ENCODE measurements at regions not wholly inside any gene's neighbourhood (a gene's known extent, or its start where the extent isn't known, plus 50 kb on each side); places are given as distances from the start of the nearest gene placed in this dataset.
"Not testable (repeated sequence)": the region's sequence is repeated elsewhere in the genome, so short reads cannot be mapped to it uniquely, and the experiment has no call there.

DNA sequence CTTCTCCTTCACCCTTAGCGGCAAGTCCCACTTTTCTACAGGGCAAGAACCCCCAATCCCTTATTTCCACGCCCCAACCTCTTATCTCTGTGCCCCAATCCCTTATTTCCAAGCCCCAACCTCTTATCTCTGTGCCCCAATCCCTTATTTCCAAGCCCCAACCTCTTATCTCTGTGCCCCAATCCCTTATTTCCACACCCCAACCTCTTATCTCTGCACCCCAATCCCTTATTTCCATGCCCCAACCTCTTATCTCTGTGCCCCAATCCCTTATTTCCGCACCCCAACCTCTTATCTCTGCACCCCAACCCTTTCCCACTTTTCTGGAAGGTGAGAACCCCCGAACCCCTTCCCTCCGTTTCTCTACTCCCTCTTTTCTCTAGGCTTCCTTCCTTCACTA, 116.1 kb upstream of the GJE1 start:
- DNase-seq (ENCODE audit: low spot score); H3K27me3 ChIP-seq (replicated peaks; ENCODE audit: insufficient read depth); H3K9me3 ChIP-seq; intact Hi-C loops (cut with DNase I); H3K4me1 ChIP-seq (replicated peaks); H3K36me3 ChIP-seq; H3K27ac ChIP-seq; H3K4me3 ChIP-seq: not testable (repeated sequence)
- 90% methylated on average over 5 of the region's 5 CpGs for WGBS

DNA sequence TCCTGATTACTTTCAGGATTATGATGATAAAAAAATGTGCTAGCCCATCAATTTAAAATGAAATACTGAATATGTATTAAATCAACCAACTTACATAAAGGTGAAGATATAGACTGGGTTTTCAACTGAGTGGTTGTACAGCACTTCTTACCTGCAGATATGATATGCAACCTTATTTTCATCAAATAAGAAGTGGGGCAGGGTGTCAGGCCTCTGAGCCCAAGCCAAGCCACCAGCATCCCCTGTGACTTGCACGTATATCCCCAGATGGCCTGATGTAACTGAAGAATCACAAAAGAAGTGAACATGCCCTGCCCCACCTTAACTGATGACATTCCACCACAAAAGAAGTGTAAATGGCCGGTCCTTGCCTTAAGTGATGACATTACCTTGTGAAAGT, 117.3 kb upstream of the GJE1 start:
- H3K9me3 ChIP-seq; H3K27ac ChIP-seq; H3K27me3 ChIP-seq (replicated peaks; ENCODE audit: insufficient read depth); H3K36me3 ChIP-seq; H3K4me1 ChIP-seq (replicated peaks); intact Hi-C loops (cut with DNase I); DNase-seq (ENCODE audit: low spot score); H3K4me3 ChIP-seq: not testable (repeated sequence)
- 65% methylated on average over 2 of the region's 2 CpGs for WGBS

DNA sequence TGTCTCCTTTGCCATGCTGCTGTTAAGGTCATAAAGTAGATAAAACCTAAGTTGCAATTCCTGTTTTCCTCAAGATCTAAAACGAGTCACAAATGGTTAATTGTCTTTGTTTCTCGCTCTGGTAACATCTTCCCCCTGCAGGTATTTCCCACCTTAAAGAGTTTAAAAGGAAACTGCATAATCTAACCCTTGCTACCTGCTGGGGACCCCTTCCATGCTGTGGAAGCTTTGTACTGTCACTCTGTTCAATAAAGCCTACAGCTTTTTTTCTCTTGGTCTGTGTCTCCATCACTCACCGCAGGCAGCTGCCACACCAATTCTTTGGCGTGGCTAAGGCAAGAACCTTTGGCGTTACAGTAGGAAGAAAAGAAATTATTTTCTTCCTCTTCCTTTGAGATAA, 117.7 kb upstream of the GJE1 start:
- H3K27me3 ChIP-seq (replicated peaks; ENCODE audit: insufficient read depth), result no peaks in the 10 kb centered on the region
- no peaks in the 10 kb centered on the region for H3K36me3 ChIP-seq
- H3K9me3 ChIP-seq, result no peaks in the 10 kb centered on the region
- H3K4me1 ChIP-seq (replicated peaks), result no peaks in the 10 kb centered on the region
- intact Hi-C loops (cut with DNase I), result no loop called here
- no peak for DNase-seq (ENCODE audit: low spot score)
- no peak overlapping the region for H3K27ac ChIP-seq
- no peak for TF ChIP-seq POLR2A (IDR thresholded peaks at IDR 0.05)
- TF ChIP-seq, protein P1, sequence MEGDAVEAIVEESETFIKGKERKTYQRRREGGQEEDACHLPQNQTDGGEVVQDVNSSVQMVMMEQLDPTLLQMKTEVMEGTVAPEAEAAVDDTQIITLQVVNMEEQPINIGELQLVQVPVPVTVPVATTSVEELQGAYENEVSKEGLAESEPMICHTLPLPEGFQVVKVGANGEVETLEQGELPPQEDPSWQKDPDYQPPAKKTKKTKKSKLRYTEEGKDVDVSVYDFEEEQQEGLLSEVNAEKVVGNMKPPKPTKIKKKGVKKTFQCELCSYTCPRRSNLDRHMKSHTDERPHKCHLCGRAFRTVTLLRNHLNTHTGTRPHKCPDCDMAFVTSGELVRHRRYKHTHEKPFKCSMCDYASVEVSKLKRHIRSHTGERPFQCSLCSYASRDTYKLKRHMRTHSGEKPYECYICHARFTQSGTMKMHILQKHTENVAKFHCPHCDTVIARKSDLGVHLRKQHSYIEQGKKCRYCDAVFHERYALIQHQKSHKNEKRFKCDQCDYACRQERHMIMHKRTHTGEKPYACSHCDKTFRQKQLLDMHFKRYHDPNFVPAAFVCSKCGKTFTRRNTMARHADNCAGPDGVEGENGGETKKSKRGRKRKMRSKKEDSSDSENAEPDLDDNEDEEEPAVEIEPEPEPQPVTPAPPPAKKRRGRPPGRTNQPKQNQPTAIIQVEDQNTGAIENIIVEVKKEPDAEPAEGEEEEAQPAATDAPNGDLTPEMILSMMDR (IDR thresholded peaks at IDR 0.05), result no peak
- no peak for TF ChIP-seq POLR2AphosphoS5 (IDR thresholded peaks at IDR 0.05)
- no peak overlapping the region for H3K4me3 ChIP-seq
- WGBS, result 20% methylated on average over 5 of the region's 5 CpGs

DNA sequence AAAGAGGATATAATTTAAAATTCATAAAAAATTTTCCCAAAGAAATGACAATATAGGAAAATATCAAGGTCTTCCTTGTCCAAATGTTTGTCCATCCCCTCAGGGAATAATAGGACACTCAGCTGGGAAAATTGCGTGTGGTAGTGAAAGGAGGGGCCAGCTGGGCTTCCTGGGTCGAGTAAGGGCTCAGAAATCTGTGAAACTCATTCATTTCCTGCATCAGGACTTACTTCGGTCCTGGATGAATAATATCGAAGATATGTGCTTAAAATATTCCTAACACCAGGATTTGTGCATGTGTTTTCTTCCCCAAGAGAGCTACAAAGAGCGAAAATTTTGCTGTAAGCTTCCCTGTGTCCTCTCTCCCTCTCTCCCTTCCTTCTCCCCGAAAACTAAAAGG, 118.2 kb upstream of the GJE1 start:
- no peaks in the 10 kb centered on the region for H3K4me1 ChIP-seq (replicated peaks)
- DNase-seq (ENCODE audit: low spot score), result no peak
- intact Hi-C loops (cut with DNase I), result no loop called here
- TF ChIP-seq POLR2AphosphoS5 (IDR thresholded peaks at IDR 0.05), result no peak
- TF ChIP-seq, protein P1 (IDR thresholded peaks at IDR 0.05), result no peak
- TF ChIP-seq POLR2A (IDR thresholded peaks at IDR 0.05), result no peak
- WGBS, result 20% methylated on average over 6 of the region's 6 CpGs
- no peaks in the 10 kb centered on the region for H3K27me3 ChIP-seq (replicated peaks; ENCODE audit: insufficient read depth)
- no peaks in the 10 kb centered on the region for H3K36me3 ChIP-seq
- H3K9me3 ChIP-seq, result no peaks in the 10 kb centered on the region
- no peak overlapping the region for H3K27ac ChIP-seq
- no peak overlapping the region for H3K4me3 ChIP-seq

DNA sequence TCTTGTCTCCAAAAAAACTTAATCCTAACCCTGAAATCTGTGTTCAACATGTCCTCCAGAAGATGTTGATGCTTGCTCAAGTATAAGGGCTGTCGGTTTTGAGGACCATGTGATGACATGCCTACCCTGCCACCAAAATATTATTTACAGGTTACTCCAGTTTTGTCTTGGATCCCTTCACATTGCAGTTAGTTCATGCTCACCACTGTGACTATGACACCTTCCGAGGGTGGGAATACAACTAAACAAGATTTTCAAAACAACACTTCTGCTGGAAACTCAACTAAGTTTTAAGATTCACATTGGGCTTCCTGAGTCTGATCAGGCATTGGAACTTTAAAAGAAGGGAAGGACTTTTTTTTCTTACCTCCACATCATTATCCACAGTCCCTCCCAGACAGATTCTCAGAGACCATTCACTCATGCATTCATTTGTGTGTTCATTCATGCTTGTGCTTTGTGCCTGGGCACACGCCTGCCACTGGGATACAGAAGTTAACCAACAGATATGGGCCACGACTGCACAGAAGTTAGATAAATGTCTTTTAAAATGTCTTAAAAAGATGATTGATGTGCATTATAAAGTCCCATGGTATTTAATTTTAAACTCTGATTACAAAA, 118.7 kb upstream of the GJE1 start:
- no peak for DNase-seq (ENCODE audit: low spot score)

DNA sequence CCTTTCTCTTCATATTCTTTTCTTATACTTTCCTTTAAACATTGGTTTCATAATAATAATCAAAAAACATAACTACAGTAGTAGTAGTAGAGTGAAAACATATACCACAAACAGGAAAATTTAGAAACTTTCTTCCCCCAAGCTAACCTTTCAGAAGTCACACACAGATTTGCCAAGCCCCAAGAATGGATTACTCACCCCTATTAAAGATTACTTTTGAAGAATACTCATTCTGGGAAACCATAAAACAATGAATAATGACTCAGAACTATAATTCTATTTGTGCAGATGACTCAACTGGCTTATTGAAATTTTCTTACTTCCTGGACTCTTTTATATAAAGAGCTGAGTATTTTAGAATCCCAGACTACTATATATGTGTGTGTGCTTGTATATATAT, 119.4 kb upstream of the GJE1 start:
- no peaks in the 10 kb centered on the region for H3K9me3 ChIP-seq
- DNase-seq (ENCODE audit: low spot score), result no peak
- no peaks in the 10 kb centered on the region for H3K4me1 ChIP-seq (replicated peaks)
- intact Hi-C loops (cut with DNase I), result no loop called here
- TF ChIP-seq, protein P1 (IDR thresholded peaks at IDR 0.05), result no peak
- TF ChIP-seq POLR2AphosphoS5 (IDR thresholded peaks at IDR 0.05) (no peak), POLR2A (IDR thresholded peaks at IDR 0.05) (no peak)
- no peaks in the 10 kb centered on the region for H3K27me3 ChIP-seq (replicated peaks; ENCODE audit: insufficient read depth)
- H3K4me3 ChIP-seq, result no peak overlapping the region
- H3K36me3 ChIP-seq, result no peaks in the 10 kb centered on the region
- H3K27ac ChIP-seq, result no peak overlapping the region

More for the DNA sequence above, 118.7 kb upstream of the GJE1 start:
- Histone ChIP-seq H3K4me1 (replicated peaks) (no peaks in the 10 kb centered on the region), H3K4me3 (no peak overlapping the region), H3K36me3 (no peaks in the 10 kb centered on the region), H3K27me3 (replicated peaks; ENCODE audit: insufficient read depth) (no peaks in the 10 kb centered on the region), H3K9me3 (no peaks in the 10 kb centered on the region), H3K27ac (no peak overlapping the region)
- intact Hi-C loops (cut with DNase I), result no loop called here
- 56% methylated on average over 4 of the region's 4 CpGs for WGBS
- no peak for TF ChIP-seq POLR2AphosphoS5 (IDR thresholded peaks at IDR 0.05)
- no peak for TF ChIP-seq POLR2A (IDR thresholded peaks at IDR 0.05)
- TF ChIP-seq, protein P1 (IDR thresholded peaks at IDR 0.05), result no peak
